GM19239 (cell line): ENCODE measurements at regions not wholly inside any gene's neighbourhood (a gene's known extent, or its start where the extent isn't known, plus 50 kb on each side); places are given as distances from the start of the nearest gene placed in this dataset.
"Not testable (repeated sequence)": the region's sequence is repeated elsewhere in the genome, so short reads cannot be mapped to it uniquely, and the experiment has no call there.

ENCODE experiments used
- DNase-seq: peaks from one replicate; pipeline ENCODE4 v3.0.0; 2011; ENCODE audit warnings: low spot score; ENCODE audit not compliant: insufficient read length
- FAIRE-seq: peaks from 2 replicates; lab custom pipeline; 2011; peaks lifted over from hg19 to GRCh38; lab: Jason Lieb, UNC

GRCh38 chrX:44690129-44690528, 147.5 kb upstream of the FUNDC1 start:
- DNase-seq (no peak), FAIRE-seq (no peak)

- DNase-seq, result no peak
- no peak for FAIRE-seq
Observed at GRCh38 chrX:44675362-44676024, 132.8 kb upstream of the FUNDC1 start.

GRCh38 chrX:44674906-44675305, 132.2 kb upstream of the FUNDC1 start:
- DNase-seq (no peak), FAIRE-seq (no peak)

GRCh38 chrX:44669626-44670025, 127.0 kb upstream of the FUNDC1 start:
- FAIRE-seq, result no peak
- DNase-seq, result no peak

- FAIRE-seq (no peak), DNase-seq (no peak)
Observed at GRCh38 chrX:44667771-44668170, 125.1 kb upstream of the FUNDC1 start.

- FAIRE-seq, DNase-seq: not testable (repeated sequence)
Observed at GRCh38 chrX:44657718-44658246, 115.1 kb upstream of the FUNDC1 start.

- no peak for DNase-seq
- no peak for FAIRE-seq
Observed at GRCh38 chrX:44651358-44651757, 108.7 kb upstream of the FUNDC1 start.

- no peak for FAIRE-seq
- DNase-seq, result no peak
Observed at GRCh38 chrX:44643723-44644122, 101.1 kb upstream of the FUNDC1 start.

GRCh38 chrX:44637282-44637681, 94.6 kb upstream of the FUNDC1 start:
- no peak for FAIRE-seq

GRCh38 chrX:44621078-44621477, 78.4 kb upstream of the FUNDC1 start:
- FAIRE-seq, result no peak

More at GRCh38 chrX:44637282-44637681, 94.6 kb upstream of the FUNDC1 start:
- DNase-seq, result no peak

GRCh38 chrX:44619039-44619438, 76.4 kb upstream of the FUNDC1 start:
- no peak for DNase-seq
- FAIRE-seq, result no peak

More at GRCh38 chrX:44621078-44621477, 78.4 kb upstream of the FUNDC1 start:
- DNase-seq, result no peak

- no peak for DNase-seq
Observed at GRCh38 chrX:44596277-44596676, 53.6 kb upstream of the FUNDC1 start.

More at GRCh38 chrX:44596277-44596676, 53.6 kb upstream of the FUNDC1 start:
- FAIRE-seq, result no peak
